ENCODE measurements at regions not wholly inside any gene's neighbourhood (a gene's known extent, or its start where the extent isn't known, plus 50 kb on each side); places are given as distances from the start of the nearest gene placed in this dataset.

DNA sequence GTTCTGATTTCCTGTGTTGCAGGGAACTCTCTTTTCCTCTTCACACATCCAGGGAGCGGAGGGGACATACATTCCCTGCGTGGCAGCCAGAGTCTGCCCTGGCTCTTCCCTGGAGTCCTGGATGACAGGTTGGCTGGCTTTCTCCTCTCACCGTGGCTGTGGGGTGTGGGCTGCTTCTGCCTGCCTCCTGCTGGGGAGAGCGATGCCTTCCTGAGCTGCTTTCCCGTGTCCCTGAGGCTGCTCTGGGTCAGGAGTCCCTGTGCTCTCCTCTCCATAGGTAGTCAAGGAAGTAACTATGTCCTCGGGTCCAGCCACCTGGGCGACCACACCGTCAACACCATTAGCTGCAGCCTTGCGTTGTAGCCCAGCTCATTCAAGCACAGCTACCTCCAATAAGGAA, 451.7 kb downstream of the QKI start:
- Histone ChIP-seq H3K9ac (ENCODE audit: low read length) (no peak overlapping the region), H3K27me3 (ENCODE audit: low read length) (no peaks in the 10 kb centered on the region), H3K36me3 (ENCODE audit: low read length) (no peaks in the 10 kb centered on the region), H3K27ac (ENCODE audit: low read depth, low read length) (no peak overlapping the region), H3K9me2 (replicated peaks; ENCODE audit: insufficient read depth, low read length) (no peaks in the 10 kb centered on the region), H4K20me1 (ENCODE audit: low read depth, low read length) (no peaks in the 10 kb centered on the region), H3K4me3 (ENCODE audit: insufficient read depth, low read length, poor library complexity, severe bottlenecking) (no peak overlapping the region), H3K9me3 (ENCODE audit: insufficient read depth, low read length) (no peaks in the 10 kb centered on the region), H3F3A (ENCODE audit: insufficient read depth) (no peaks in the 10 kb centered on the region), H3K4me2 (ENCODE audit: low read depth, low read length, poor library complexity, severe bottlenecking) (no peak overlapping the region), H3K79me2 (ENCODE audit: insufficient read depth, low read length) (no peaks in the 10 kb centered on the region), H2AFZ (ENCODE audit: low read depth, low read length, severe bottlenecking) (no peak overlapping the region)
- TF ChIP-seq EZH2phosphoT487 (conservative IDR thresholded peaks at IDR 0.05; ENCODE audit: low read length) (no peak), CTCF (IDR thresholded peaks at IDR 0.05; ENCODE audit: insufficient read depth, low read length, poor library complexity, severe bottlenecking) (no peak)

DNA sequence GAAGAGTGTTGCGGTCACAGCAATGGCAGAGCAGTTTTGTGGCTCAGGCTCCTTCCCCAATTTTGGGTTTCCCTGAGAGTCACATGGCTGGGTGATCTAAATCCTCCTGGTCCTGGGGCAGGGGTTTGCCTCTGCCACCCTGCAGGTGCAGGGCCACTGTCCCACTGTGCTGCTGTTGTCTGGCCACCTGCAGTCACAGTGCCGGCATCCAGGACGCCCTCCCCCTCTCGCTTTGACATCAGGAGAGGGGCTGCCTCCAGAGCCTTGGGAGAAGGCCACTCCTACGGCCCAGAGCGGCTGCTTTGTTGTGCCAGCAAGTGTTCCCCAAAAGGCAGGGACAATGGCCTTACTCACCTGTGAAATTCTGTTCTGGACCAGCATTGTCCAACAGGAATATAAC, 449.0 kb downstream of the QKI start:
- H3K27me3 ChIP-seq (ENCODE audit: low read length), result no peaks in the 10 kb centered on the region
- H3K36me3 ChIP-seq (ENCODE audit: low read length), result no peaks in the 10 kb centered on the region
- no peak overlapping the region for H3K4me2 ChIP-seq (ENCODE audit: low read depth, low read length, poor library complexity, severe bottlenecking)
- no peaks in the 10 kb centered on the region for H3K9me3 ChIP-seq (ENCODE audit: insufficient read depth, low read length)
- no peaks in the 10 kb centered on the region for H3K79me2 ChIP-seq (ENCODE audit: insufficient read depth, low read length)
- no peak overlapping the region for H3K4me3 ChIP-seq (ENCODE audit: insufficient read depth, low read length, poor library complexity, severe bottlenecking)
- no peak overlapping the region for H2AFZ ChIP-seq (ENCODE audit: low read depth, low read length, severe bottlenecking)
- no peaks in the 10 kb centered on the region for H4K20me1 ChIP-seq (ENCODE audit: low read depth, low read length)
- TF ChIP-seq EZH2phosphoT487 (conservative IDR thresholded peaks at IDR 0.05; ENCODE audit: low read length) (no peak), CTCF (IDR thresholded peaks at IDR 0.05; ENCODE audit: insufficient read depth, low read length, poor library complexity, severe bottlenecking) (no peak)
- no peaks in the 10 kb centered on the region for H3K9me2 ChIP-seq (replicated peaks; ENCODE audit: insufficient read depth, low read length)
- H3F3A ChIP-seq (ENCODE audit: insufficient read depth), result no peaks in the 10 kb centered on the region
- H3K27ac ChIP-seq (ENCODE audit: low read depth, low read length), result no peak overlapping the region
- H3K9ac ChIP-seq (ENCODE audit: low read length), result no peak overlapping the region

- Histone ChIP-seq H3K27ac (ENCODE audit: low read depth, low read length) (no peak overlapping the region), H3K79me2 (ENCODE audit: insufficient read depth, low read length) (no peaks in the 10 kb centered on the region), H3K4me2 (ENCODE audit: low read depth, low read length, poor library complexity, severe bottlenecking) (no peak overlapping the region), H3K4me3 (ENCODE audit: insufficient read depth, low read length, poor library complexity, severe bottlenecking) (no peak overlapping the region), H2AFZ (ENCODE audit: low read depth, low read length, severe bottlenecking) (no peak overlapping the region), H4K20me1 (ENCODE audit: low read depth, low read length) (no peaks in the 10 kb centered on the region), H3K9me2 (replicated peaks; ENCODE audit: insufficient read depth, low read length) (no peaks in the 10 kb centered on the region), H3K36me3 (ENCODE audit: low read length) (no peaks in the 10 kb centered on the region), H3K9ac (ENCODE audit: low read length) (no peak overlapping the region), H3K9me3 (ENCODE audit: insufficient read depth, low read length) (no peaks in the 10 kb centered on the region), H3F3A (ENCODE audit: insufficient read depth) (no peaks in the 10 kb centered on the region), H3K27me3 (ENCODE audit: low read length) (no peaks in the 10 kb centered on the region)
- TF ChIP-seq EZH2phosphoT487 (conservative IDR thresholded peaks at IDR 0.05; ENCODE audit: low read length) (no peak), CTCF (IDR thresholded peaks at IDR 0.05; ENCODE audit: insufficient read depth, low read length, poor library complexity, severe bottlenecking) (no peak)
These were observed 448.2 kb downstream of the QKI start for GRCh38 chr6:163862701-163863100.

GRCh38 chr6:163861627-163862026, 447.1 kb downstream of the QKI start:
- Histone ChIP-seq H3K27ac (ENCODE audit: low read depth, low read length) (no peak overlapping the region), H3K4me3 (ENCODE audit: insufficient read depth, low read length, poor library complexity, severe bottlenecking) (no peak overlapping the region), H3K79me2 (ENCODE audit: insufficient read depth, low read length) (no peaks in the 10 kb centered on the region), H3K4me2 (ENCODE audit: low read depth, low read length, poor library complexity, severe bottlenecking) (no peak overlapping the region), H3K9ac (ENCODE audit: low read length) (no peak overlapping the region), H3K9me2 (replicated peaks; ENCODE audit: insufficient read depth, low read length) (no peaks in the 10 kb centered on the region), H3K27me3 (ENCODE audit: low read length) (no peaks in the 10 kb centered on the region), H3K36me3 (ENCODE audit: low read length) (no peaks in the 10 kb centered on the region), H2AFZ (ENCODE audit: low read depth, low read length, severe bottlenecking) (no peak overlapping the region), H3K9me3 (ENCODE audit: insufficient read depth, low read length) (no peaks in the 10 kb centered on the region), H3F3A (ENCODE audit: insufficient read depth) (no peaks in the 10 kb centered on the region), H4K20me1 (ENCODE audit: low read depth, low read length) (no peaks in the 10 kb centered on the region)
- TF ChIP-seq EZH2phosphoT487 (conservative IDR thresholded peaks at IDR 0.05; ENCODE audit: low read length), result no peak
- TF ChIP-seq CTCF (IDR thresholded peaks at IDR 0.05; ENCODE audit: insufficient read depth, low read length, poor library complexity, severe bottlenecking), result no peak
